GM12801 (cell line): ENCODE measurements at regions not wholly inside any gene's neighbourhood (a gene's known extent, or its start where the extent isn't known, plus 50 kb on each side); places are given as distances from the start of the nearest gene placed in this dataset.

ENCODE experiments used
- TF ChIP-seq, protein P1 (sequence below): IDR thresholded peaks from one replicate; pipeline ENCODE4 v1.5.1; 2011; ENCODE audit warnings: control low read depth; ENCODE audit not compliant: insufficient read length; ENCODE audit errors: extremely low read depth

DNA sequence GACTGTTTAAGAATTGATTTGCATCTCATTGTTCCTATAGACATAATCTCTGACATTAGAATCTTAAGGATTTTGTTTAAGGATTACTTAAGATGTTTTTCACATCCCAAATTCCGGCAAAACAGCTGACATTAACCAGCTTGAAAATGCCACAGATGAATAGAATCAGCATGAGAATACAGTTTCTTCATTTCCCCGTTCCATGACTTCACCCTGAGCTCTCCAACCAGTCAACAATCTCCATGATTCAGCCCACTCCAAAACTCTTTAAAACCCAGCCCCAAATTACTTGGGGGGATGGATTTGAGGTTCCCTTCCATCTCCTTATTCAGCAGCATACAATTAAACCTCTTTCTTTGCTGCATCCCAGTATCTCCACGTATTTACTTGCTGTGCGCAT lies 201.0 kb downstream of the LYPLAL1 start:
- TF ChIP-seq, protein P1, sequence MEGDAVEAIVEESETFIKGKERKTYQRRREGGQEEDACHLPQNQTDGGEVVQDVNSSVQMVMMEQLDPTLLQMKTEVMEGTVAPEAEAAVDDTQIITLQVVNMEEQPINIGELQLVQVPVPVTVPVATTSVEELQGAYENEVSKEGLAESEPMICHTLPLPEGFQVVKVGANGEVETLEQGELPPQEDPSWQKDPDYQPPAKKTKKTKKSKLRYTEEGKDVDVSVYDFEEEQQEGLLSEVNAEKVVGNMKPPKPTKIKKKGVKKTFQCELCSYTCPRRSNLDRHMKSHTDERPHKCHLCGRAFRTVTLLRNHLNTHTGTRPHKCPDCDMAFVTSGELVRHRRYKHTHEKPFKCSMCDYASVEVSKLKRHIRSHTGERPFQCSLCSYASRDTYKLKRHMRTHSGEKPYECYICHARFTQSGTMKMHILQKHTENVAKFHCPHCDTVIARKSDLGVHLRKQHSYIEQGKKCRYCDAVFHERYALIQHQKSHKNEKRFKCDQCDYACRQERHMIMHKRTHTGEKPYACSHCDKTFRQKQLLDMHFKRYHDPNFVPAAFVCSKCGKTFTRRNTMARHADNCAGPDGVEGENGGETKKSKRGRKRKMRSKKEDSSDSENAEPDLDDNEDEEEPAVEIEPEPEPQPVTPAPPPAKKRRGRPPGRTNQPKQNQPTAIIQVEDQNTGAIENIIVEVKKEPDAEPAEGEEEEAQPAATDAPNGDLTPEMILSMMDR = no peak

DNA sequence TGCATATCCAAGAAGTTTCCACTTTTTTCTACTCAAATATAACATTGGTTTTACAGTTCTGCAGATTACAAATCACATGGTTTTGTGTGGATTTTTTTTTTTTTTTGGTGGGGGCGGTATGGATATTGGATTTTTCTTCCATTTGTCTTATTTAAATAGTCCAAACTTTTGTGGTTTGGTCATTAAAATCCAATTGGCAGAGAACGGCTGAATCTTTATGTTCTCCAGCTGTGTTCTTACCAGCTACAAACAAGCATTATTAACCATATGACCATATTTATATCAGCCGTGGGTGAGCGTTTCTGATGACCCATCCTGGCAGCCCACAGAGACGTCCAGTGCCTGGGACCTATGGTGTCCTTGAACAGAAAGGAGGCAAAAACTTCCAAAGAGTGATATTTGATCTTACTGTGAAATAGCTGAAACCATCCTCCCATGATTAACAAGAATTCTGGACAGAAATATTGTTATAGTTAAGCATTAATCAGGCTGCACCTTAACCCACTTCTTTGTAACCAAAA lies 200.4 kb downstream of the LYPLAL1 start:
- TF ChIP-seq, protein P1 = no peak

DNA sequence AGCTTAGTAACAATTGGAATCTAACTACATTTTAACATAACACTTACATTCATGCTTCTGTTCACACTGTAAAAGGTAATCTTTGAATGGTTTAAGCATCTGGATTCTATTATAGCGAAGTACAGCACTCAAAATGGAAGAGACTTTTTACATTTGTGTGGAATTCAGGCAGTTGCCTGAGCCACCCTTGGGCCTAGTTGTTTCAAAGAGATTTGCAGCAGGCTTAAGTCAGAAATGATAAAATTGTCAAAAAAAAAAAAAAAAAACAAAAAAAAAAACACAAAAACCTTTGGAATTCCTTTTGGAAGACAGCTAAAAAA lies 199.9 kb downstream of the LYPLAL1 start:
- TF ChIP-seq, protein P1 = no peak

DNA sequence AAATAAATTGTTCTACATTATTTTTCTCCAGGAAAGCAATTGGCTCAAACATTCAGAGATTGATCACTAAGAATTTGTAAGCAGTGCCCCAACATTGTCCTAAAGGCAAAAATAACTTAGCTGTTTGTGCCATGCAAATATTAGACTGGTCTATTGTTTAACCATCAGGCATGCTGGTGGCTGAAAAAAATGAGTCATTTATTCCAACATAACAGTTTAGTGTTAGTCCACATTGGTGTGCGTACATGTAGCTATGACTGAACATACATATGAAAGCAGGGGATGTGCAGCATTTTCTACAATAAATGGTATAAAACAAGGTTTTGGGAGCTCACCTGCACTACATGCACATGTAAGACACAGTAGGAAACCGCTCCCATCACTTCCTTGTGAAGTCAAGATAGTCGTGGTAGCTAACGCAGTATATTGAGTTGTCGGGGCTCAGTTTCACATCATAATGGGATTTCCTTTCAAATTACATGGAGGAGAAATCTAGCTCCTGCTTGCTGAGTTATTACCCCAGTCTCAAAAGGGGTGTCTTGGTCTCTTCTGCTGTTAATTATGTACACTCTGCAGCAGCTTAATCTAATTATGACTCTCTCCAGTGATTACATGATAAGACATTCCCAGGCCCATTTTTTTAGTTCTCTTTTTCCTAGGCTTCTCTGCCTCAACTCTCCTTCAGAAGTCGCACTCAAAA lies 199.4 kb downstream of the LYPLAL1 start:
- TF ChIP-seq, protein P1 = no peak

DNA sequence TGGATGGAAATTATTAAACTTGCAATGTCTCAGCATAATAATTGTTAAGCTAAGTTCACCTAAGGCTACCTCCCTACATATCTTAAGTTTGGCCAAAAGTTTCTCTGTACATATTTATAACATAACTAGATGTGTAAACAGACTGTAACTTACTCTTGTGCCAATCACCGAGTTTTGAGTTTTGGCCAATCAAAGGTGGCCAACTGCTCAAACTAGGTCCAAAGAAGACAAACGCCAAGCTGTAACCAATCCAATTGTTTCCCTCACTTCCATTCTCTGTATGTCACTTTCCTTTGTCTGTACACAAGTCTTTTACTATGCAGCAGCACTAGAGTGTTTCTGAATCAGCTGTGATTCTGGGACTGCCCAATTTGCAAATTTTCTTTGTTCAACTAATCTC lies 197.8 kb downstream of the LYPLAL1 start:
- TF ChIP-seq, protein P1 = no peak

DNA sequence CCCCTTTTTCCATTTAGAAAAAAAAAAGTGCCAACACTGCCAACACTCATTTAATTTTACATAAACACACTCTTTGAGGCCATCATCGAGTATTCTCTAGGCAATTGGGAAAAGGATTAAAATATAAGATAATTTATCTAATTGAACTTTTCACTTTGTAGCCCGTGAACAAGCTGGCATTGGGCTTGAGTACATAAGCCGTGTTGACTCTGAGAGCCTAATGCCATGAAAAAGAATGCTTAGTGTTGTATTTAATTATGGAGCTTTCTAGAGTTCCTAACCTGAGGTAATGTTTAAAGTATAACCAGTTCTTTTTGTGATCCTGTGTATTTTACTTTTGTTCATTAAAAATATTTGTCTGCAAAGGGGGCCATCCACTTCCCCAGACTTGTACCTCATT lies 193.8 kb downstream of the LYPLAL1 start:
- TF ChIP-seq, protein P1 = no peak

DNA sequence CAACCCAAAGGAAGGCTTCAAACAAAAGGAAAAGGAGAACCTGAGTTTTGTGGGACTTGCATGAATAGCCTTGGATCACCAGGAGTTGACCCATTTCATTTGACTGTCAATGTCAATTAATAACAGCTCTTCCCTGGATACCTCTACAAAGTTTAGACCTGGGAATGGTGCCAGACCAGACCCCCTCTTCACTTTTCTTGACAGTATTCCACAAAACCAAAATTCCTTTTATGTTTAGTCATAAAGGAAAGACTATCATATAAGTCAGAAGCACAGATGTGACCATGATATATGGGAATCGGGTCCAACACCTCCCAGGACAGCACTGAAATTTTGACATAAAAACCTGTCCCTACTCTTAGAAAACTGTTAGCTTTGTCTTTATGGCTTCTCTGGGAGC lies 191.8 kb downstream of the LYPLAL1 start:
- TF ChIP-seq, protein P1 = no peak
